NCI-H2107 (cell line): ENCODE measurements at regions not wholly inside any gene's neighbourhood (a gene's known extent, or its start where the extent isn't known, plus 50 kb on each side); places are given as distances from the start of the nearest gene placed in this dataset.
"Not testable (repeated sequence)": the region's sequence is repeated elsewhere in the genome, so short reads cannot be mapped to it uniquely, and the experiment has no call there.

ENCODE experiments used
- DNase-seq: peaks from one replicate; lab custom pipeline; 2025; lab: John Stamatoyannopoulos, UW

- not testable (repeated sequence) for DNase-seq
Observed at GRCh38 chr13:31607531-31607930, 131.8 kb upstream of the RXFP2 start.

- not testable (repeated sequence) for DNase-seq
Observed at GRCh38 chr13:31608780-31609179, 130.5 kb upstream of the RXFP2 start.

DNA sequence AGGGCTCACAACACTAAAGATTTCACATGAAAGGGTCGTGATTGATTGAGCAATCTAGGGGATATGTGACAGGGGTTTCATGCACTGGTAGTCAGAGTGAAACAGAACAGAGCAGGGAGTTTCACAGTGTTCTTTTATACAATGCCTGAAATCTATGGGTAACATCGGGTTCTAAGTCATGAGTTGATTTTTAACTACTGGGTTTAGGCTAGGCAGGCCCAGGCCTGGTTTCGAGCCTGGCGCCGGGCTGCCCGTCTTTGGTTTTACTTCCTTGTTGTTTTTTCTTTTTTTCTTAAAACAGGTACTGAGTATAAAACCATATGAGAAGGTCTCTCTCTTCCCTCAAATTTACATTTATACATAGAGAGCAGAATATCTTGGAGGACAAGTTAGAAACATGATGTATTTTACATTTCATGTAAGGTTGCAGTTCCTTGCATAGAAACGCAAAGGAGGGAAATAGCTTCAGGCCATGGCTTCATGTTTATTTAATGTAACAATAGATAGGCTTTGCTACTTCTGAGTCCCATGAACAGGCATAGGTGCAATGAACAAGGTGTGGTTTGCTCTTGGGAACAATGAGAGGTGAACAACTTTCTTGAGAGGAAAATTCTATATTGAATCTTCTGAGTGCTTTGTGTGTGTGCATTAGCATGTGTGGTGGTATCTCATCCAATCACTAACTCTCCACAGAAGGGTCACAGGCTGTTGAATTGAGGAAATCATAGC lies 128.9 kb upstream of the RXFP2 start:
- DNase-seq: no peak

DNA sequence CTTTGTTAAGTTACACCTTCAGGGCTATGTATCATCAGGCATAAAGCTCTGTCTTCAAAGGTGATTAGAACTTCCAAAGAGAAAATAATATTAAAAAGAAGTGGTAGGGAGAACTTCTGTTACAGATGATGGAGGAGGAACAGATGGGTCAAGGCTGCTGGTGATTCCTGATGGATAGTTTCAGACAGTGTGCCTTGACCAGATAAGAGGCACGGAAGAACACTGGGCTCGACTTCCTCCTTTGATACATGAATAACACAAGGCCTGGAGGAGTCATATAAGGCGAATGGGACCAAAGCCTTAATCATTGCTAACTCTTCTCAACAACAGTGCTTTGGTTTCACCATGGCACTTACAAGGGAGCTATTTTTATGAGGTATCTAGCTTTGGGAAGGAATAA lies 128.1 kb upstream of the RXFP2 start:
- no peak for DNase-seq

DNA sequence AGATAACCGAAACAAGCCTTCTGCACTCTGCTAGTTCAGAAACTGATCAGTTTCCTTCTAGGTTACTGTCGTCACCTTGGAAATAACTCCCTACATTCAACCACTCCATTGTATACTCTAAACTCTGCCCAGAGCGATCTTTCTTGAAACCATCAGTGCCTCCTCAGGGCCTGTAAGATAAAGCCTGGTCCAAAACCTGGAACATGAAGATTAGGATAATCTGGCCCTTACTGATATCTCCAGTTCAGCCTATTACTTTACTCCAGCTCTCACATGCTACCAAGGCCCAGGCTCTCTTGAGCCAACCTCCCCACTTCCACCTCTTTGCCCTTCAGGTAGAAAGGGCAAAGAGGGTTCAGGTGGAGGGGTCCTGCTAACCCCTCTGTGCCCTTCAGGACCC lies 125.3 kb upstream of the RXFP2 start:
- DNase-seq: no peak

GRCh38 chr13:31614704-31615103 lies 124.6 kb upstream of the RXFP2 start:
- no peak for DNase-seq

DNA sequence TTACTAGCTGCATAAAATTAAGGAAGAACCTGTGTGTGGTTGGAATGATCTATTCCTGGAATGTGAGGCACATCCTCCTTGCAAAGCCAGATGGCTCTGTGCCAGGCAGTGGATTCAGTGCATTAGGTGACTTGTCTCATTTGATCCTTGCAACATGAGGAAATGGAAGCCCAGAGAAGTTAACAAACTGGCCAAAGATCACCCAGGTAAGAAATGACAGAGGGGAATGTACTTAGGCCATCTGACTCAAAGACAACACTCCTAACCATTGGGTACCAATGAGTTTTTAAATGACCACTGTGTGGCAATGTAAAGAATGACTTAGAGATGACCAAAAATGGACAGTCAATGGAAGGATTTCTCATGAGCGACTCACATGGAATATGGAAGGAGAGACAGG lies 114.2 kb upstream of the RXFP2 start:
- DNase-seq: no peak

DNA sequence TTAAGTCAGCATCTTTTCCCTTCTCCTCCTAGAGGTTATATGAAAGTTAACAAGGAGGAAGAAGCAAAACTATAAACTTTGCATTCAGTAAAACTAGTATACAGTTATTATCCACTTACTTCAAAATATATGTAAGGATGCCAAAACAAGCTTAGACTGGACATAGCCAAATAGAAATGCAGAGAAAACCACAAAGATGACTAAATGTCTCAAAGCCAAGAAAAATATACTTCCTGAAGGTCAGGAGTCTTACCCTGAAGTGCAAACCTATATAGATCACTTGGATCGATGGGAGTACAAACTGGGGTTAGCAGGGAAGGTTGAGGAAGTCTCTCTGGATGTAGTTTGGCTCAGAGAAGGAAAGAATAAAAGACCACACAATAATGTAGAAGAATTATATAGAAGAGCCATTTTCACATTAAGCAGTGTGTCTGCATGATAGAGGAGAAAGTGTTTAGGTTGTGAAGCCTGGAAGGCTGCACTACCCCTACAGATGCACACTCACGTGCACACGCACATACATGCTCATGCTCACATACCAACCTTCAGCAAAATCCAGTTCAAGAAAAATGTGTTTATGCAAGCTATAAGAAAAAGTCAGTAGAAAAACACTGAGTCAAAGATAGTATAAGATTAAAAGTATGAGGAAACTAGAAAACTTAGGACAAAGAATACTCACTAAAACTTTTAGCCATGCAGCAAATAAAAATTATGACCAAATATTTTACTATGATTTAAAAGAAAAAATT lies 112.1 kb upstream of the RXFP2 start:
- no peak for DNase-seq

DNA sequence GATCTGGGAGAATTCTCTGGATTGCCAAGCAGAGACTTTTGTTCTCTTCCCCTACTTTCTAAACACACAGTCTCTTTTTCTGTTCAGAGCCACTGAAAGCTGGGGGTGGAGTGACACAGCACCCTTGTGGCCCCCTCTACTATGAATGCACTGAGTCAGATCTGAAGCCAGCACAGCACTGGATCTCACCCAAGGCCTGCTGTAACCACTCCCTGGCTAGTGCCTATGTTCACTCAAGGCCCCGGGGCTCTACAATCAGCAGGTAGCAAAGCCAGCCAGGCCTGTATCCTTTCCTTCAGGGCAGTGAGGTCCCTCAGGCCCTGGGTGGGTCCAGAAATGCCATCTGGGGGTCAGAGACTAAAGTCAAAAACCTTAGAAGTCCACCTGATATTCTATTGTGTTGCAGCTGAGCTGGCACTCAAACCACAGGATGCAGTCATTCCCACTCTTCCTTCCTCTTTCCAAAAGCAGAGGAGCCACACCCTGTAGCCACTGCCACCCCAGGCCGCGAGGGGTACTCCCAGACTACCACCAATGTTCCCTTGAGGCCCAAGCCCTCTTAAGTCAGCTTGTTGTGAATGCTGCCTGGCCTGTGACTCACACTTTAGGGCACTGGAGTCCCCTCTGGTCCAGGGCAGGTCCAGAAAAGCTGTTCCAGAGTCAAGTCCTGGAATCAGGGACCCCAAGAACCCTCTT lies 110.1 kb upstream of the RXFP2 start:
- no peak for DNase-seq

DNA sequence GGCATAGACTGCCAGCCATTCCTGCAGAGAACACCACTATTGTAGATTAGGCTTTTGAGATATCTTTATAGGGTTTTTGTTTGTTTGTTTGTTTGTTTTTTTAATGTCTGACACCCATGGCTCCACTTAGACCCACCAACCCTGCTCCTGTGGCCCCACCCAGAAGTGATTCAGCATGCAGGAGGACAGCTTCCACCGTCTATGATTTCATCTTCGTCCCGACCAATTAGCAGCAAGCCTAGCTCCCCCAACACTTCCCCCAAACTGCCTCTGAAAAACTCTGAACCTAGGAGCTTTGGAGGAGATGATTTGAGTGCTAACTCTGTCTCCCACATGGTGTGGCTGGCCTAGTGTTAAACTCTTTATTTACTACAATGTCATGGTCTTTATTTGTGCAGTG lies 108.3 kb upstream of the RXFP2 start:
- DNase-seq: no peak

GRCh38 chr13:31631746-31632145 lies 107.6 kb upstream of the RXFP2 start:
- DNase-seq: no peak

DNA sequence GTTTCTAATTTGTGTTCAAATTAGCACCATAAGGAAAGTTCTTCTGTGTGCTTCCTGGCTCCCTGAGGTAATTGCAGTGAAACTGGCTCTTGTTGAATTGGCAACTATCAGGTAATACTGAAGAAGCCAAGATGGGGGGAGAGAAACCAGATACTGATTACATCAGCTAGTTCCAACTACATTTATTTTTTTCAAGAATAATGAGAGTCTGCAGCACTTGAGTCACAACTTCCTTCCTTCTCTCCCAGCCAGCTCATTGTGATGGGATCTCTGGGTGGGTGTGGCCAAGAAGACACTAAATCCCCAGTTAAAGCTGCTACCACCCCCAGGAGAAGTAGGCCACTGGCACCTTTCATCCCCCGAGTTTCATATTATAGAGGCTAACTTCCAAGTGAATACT lies 100.7 kb upstream of the RXFP2 start:
- no peak for DNase-seq

DNA sequence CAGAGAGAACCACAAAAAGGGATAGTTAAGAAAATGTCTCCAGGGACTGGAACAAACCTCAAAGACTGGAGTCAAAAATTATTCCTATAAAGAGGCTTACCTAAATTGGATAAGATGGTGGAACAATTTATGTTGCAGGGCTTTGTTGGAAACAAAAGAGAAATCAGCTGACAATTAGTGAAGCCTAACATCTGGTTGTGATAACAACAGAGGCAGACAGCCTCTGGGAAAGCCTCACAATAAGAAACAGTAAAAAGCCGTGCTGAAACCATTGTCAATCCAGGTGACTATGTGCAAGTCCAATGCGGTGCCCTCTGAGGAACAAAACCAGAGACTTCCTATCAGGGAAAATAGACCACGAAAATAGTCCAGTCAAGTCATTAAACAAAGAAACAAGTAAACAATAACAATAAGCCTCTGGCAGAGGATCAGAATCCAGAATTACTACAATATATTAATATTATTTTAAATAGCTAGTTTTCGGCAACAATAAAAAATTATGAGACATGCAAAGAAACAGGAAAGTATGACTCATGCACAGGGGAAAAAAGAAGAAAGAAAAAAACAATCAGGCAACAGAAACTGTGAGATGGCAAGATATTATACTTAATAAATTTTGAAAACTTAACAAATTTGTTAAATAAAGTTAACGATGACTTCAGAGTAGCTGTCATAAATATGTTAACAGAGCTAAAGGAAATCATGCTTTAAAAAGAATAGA lies 99.7 kb upstream of the RXFP2 start:
- no peak for DNase-seq

GRCh38 chr13:31649766-31650165 lies 89.6 kb upstream of the RXFP2 start:
- no peak for DNase-seq

GRCh38 chr13:31653730-31654129 lies 85.6 kb upstream of the RXFP2 start:
- no peak for DNase-seq

DNA sequence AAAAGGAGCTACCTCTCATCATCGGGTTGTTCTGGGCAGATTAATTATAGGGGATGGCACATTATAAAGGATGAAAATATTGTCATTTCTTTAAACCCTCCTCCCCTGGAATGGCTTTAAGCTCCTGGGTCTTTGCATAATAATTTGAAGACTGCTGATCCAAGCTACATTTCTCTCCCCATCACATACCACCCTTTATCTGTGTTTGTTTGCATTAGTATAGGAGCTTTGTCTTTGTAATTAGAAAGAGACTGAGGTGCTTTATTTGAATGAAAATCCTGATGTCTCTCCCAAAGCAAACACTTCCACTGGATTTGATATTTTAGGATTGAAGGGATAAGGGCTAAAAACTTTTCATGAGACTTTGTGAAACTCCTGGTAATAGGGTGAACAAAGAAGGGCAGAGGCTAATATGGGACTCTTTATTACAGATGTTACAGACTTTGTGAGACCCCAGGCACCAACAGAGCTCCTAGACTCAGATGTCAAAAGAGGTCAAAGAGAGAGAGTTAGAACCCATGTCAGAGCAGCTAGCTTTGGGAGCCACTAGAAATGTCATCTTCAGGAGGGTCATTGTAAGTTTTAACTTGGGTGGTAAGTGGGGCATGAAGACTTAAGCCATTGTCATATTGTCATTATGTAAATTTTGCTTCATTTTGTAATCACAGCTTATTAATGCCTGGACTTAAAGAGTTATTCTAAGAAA lies 75.3 kb upstream of the RXFP2 start:
- no peak for DNase-seq

DNA sequence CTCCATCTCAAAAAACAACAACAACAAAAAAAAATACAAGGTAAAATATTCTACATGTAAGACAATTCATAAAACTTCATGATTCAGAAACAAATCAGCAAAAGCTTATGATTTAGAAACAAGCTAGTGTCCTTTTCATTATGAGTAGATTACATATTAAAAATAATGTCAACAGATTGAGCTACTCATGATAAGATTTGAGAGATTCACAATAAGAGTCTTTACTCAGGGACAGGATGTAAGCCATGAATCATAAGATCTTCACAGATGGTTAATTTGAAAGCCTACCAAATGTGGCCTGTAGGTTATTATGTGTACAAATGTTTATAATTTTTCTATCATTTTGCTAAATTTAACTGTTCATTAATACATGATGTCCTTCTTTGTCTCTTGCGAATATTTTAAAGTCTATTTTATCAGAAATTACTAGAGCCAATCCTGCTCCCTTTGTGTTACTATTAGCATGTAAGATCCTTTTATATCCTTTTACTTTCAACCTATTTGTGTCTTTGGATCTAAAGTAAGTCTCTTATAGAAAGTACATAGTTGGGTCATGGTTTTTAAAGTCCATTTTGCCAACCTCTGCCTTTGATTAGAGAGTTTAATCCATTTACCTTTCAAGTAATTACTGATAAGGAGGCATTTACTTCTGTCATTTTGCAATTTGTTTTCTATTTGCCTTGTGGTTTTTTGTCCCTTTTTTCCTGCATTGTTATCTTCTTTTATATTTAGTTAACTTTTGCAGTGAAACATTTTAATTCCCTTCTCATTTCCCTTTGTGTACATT lies 68.3 kb upstream of the RXFP2 start:
- no peak for DNase-seq

DNA sequence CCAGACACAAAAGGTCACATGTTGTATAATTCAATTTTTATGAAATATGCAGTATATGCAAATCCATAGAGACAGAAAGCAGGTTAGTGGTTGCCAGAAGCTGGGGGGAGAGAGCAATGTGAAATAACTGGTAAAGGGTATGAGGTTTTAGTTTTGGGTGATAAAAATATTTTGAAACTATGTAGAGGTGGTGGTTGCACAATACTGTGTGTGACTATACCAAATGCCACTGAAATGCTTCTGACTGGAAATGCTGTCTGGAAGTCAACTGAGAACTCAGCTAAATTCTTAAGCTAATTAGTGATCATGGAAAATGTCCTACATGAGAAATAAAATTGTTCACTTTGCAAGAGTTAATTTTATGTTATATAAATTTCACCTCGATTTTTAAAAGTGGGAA lies 65.3 kb upstream of the RXFP2 start:
- no peak for DNase-seq

DNA sequence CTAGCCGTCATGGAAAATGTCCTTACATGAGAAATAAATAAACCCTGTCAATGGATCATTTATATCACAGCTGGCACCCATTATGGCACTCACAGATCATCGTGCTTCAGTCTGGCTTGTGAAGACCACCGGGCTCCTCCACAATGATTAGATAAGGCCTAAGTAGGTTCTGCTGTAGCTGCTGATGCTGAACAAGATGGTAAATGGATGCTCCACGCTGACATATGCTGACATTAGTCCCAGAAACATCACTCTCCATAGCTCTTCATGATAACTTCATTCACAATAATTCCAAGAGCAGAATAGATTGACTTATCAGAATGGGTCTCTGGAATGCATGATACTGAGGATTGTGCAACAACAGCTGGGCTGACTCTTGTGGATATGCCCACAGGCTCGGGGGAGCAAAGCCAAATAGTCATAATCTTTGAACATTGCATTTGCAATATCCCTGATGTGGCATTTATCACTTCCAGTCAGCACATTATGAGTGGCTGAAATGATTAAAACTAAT lies 63.8 kb upstream of the RXFP2 start:
- no peak for DNase-seq

DNA sequence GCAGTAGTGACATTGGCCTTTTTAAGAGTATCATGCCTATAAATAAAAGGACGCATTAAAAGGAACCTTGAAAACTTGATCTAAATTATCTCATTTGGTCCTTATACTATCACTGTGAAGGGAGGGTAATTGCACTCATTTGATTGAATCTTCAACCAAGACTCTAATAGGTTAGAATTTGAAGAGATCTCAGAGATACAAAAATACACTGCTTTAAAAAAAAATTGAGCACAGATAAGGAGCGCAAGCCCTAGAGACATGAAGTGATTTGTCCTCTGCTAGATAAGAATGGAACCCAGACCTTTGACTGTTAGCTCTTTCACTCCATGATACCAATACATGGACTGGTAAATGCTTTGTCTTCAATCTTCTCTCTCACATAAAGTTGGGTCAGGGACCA lies 58.2 kb upstream of the RXFP2 start:
- no peak for DNase-seq

GRCh38 chr13:31684466-31684865 lies 54.9 kb upstream of the RXFP2 start:
- no peak for DNase-seq
